ENCODE measurements at regions not wholly inside any gene's neighbourhood (a gene's known extent, or its start where the extent isn't known, plus 50 kb on each side); places are given as distances from the start of the nearest gene placed in this dataset.

DNA sequence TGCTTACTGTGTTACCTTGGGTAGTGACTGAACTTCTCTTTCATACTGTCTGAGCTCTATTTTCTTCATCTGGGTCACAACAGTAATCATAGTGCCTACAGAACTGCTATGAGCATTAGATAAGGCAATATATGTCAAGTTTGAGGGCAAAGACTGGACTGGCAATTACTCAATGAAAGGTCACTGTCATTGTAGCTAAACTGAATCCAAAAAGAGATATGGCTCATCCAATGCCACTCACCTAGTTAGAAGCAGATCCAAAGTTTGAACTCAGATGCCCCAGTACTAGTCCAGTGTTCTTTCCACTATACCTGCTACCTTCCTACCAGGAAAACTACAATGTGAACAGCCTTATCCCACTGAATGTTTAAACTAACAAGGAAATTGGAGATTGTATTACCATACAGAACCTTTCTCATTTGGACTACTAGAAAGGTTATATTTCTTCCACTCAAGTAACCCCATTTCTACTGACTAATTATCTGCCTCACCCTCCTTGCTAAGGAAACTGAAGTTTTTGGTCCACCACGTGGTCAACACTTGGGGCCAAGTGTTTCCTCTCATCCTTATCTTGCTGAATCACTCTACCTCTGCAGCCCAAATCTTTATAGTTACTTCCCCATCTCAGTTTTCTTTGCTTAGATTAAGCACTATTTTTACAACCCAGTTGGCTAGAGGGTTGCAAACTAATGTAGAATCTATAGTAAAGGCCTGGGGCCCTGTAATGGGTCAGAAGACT is 202.3 kb upstream of the LPP start:
- no peak for TF ChIP-seq POLR2A (IDR thresholded peaks at IDR 0.05)
- TF ChIP-seq, protein P1, sequence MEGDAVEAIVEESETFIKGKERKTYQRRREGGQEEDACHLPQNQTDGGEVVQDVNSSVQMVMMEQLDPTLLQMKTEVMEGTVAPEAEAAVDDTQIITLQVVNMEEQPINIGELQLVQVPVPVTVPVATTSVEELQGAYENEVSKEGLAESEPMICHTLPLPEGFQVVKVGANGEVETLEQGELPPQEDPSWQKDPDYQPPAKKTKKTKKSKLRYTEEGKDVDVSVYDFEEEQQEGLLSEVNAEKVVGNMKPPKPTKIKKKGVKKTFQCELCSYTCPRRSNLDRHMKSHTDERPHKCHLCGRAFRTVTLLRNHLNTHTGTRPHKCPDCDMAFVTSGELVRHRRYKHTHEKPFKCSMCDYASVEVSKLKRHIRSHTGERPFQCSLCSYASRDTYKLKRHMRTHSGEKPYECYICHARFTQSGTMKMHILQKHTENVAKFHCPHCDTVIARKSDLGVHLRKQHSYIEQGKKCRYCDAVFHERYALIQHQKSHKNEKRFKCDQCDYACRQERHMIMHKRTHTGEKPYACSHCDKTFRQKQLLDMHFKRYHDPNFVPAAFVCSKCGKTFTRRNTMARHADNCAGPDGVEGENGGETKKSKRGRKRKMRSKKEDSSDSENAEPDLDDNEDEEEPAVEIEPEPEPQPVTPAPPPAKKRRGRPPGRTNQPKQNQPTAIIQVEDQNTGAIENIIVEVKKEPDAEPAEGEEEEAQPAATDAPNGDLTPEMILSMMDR (IDR thresholded peaks at IDR 0.05): no peak
